Small intestine (tissue), 7 donors: ENCODE measurements at regions not wholly inside any gene's neighbourhood (a gene's known extent, or its start where the extent isn't known, plus 50 kb on each side); places are given as distances from the start of the nearest gene placed in this dataset.

Source experiments
- DNase-seq, 2 donors: peaks; one replicate each; pipeline versions ENCODE4 v3.0.0 to v3.0.0-alpha.2; 2013
- FAIRE-seq: peaks from 2 replicates; lab custom pipeline; 2012; peaks lifted over from hg19 to GRCh38; lab: Jason Lieb, UNC
- H3K27ac ChIP-seq, 3 donors: one replicate each; pipeline ENCODE4 v1.5.1; 2013; ENCODE audit warnings: low read length in 2 of 3, mild to moderate bottlenecking in 2 of 3, control low read depth in 1 of 3, inconsistent platforms in 1 of 3, low read depth in 1 of 3, moderate library complexity in 1 of 3
- H3K27me3 ChIP-seq, 3 donors: one replicate each; pipeline ENCODE4 v1.6.1; 2013; ENCODE audit warnings: low read length in 3 of 3, inconsistent platforms in 1 of 3; ENCODE audit not compliant: control insufficient read depth in 3 of 3, insufficient read depth in 3 of 3
- H3K36me3 ChIP-seq, 3 donors: one replicate each; pipeline ENCODE4 v1.6.1; 2013; ENCODE audit warnings: low read length in 3 of 3, inconsistent platforms in 1 of 3, low read depth in 1 of 3, mild to moderate bottlenecking in 1 of 3, moderate library complexity in 1 of 3; ENCODE audit not compliant: control insufficient read depth in 3 of 3, insufficient read depth in 2 of 3
- H3K4me1 ChIP-seq, 3 donors: one replicate each; pipeline ENCODE4 v1.6.1; 2013; ENCODE audit warnings: low read length in 2 of 3, inconsistent platforms in 1 of 3, low read depth in 1 of 3, mild to moderate bottlenecking in 1 of 3, moderate library complexity in 1 of 3; ENCODE audit not compliant: control insufficient read depth in 3 of 3, insufficient read depth in 2 of 3
- H3K4me3 ChIP-seq, 3 donors: one replicate each; pipeline ENCODE4 v1.5.1; 2013; ENCODE audit warnings: low read length in 3 of 3, control low read depth in 1 of 3, inconsistent platforms in 1 of 3, low read depth in 1 of 3, mild to moderate bottlenecking in 1 of 3, moderate library complexity in 1 of 3
- H3K9me3 ChIP-seq, 2 donors: one replicate each; pipeline ENCODE4 v1.6.1; 2013; ENCODE audit warnings: low read depth in 1 of 2, low read length in 1 of 2; ENCODE audit not compliant: control insufficient read depth in 2 of 2, insufficient read depth in 1 of 2
- WGBS, 3 donors: extraction: QIAGEN DNeasy Blood & Tissue Kit; methylation state at CpG; one replicate each; pipeline ENCODE4 v1.1.7; 2013; 5-methylcytosine and 5-hydroxymethylcytosine counted together
- donor health status: healthy with polysubstance abuse.
- donor health status: control.
- donor health status: control.
- donor health status: Bipolar disorder and iron deficiency.
- donor health status: healthy.

- FAIRE-seq (no peak), DNase-seq (no peak)
- Histone ChIP-seq H3K4me1 (no peaks in the 10 kb centered on the region), H3K27me3 (no peaks in the 10 kb centered on the region), H3K27ac (no peak overlapping the region), H3K36me3 (no peaks in the 10 kb centered on the region), H3K4me3 (no peak overlapping the region), H3K9me3 (no peaks in the 10 kb centered on the region)
- WGBS, 3 donors = 74 to 83% (median 74%) methylated on average over 2 of the region's 2 CpGs
These were observed 749.9 kb downstream of the HACE1 start for GRCh38 chr6:104109806-104110205.

- no peak overlapping the region for H3K27ac ChIP-seq
- H3K36me3 ChIP-seq = no peaks in the 10 kb centered on the region
- H3K9me3 ChIP-seq = no peaks in the 10 kb centered on the region
- no peaks in the 10 kb centered on the region for H3K27me3 ChIP-seq
- DNase-seq (no peak), FAIRE-seq (no peak)
- no peaks in the 10 kb centered on the region for H3K4me1 ChIP-seq
- no peak overlapping the region for H3K4me3 ChIP-seq
These were observed 751.1 kb downstream of the HACE1 start for GRCh38 chr6:104108634-104109033.

GRCh38 chr6:104095661-104096416 lies 763.9 kb downstream of the HACE1 start:
- no peaks in the 10 kb centered on the region for H3K9me3 ChIP-seq
- no peaks in the 10 kb centered on the region for H3K27me3 ChIP-seq
- DNase-seq (no peak), FAIRE-seq (no peak)
- H3K4me1 ChIP-seq = no peaks in the 10 kb centered on the region
- no peak overlapping the region for H3K27ac ChIP-seq
- no peak overlapping the region for H3K4me3 ChIP-seq
- no peaks in the 10 kb centered on the region for H3K36me3 ChIP-seq
- 86 to 90% (median 88%) methylated on average over 6 of the region's 6 CpGs for WGBS, 3 donors

- no peak overlapping the region for H3K27ac ChIP-seq
- H3K27me3 ChIP-seq = no peaks in the 10 kb centered on the region
- H3K4me1 ChIP-seq = no peaks in the 10 kb centered on the region
- DNase-seq (no peak), FAIRE-seq (no peak)
- no peaks in the 10 kb centered on the region for H3K36me3 ChIP-seq
- H3K9me3 ChIP-seq = peaks cover 0 to 10% of the 10 kb centered on the region in 2 donors
- no peak overlapping the region for H3K4me3 ChIP-seq
- 66 to 81% (median 70%) methylated on average over 1 of the region's 1 CpG for WGBS, 3 donors
These were observed 772.0 kb downstream of the HACE1 start for GRCh38 chr6:104087765-104088164.

GRCh38 chr6:104068281-104068680 lies 791.4 kb downstream of the HACE1 start:
- H3K27me3 ChIP-seq = no peaks in the 10 kb centered on the region
- FAIRE-seq (no peak), DNase-seq (no peak)
- 62 to 76% (median 65%) methylated on average over 2 of the region's 2 CpGs for WGBS, 3 donors
- H3K9me3 ChIP-seq = no peaks in the 10 kb centered on the region
- H3K4me1 ChIP-seq = no peaks in the 10 kb centered on the region
- H3K4me3 ChIP-seq = no peak overlapping the region
- no peaks in the 10 kb centered on the region for H3K36me3 ChIP-seq
- no peak overlapping the region for H3K27ac ChIP-seq

GRCh38 chr6:104064876-104065275 lies 794.8 kb downstream of the HACE1 start:
- DNase-seq = no peak
- Histone ChIP-seq H3K27me3 (no peaks in the 10 kb centered on the region), H3K27ac (no peak overlapping the region), H3K9me3 (no peaks in the 10 kb centered on the region), H3K4me3 (no peak overlapping the region), H3K36me3 (no peaks in the 10 kb centered on the region), H3K4me1 (no peaks in the 10 kb centered on the region)
- 80 to 95% (median 85%) methylated on average over 8 of the region's 8 CpGs for WGBS, 3 donors
- FAIRE-seq = no peak

GRCh38 chr6:104050455-104050854 lies 809.3 kb downstream of the HACE1 start:
- FAIRE-seq (no peak), DNase-seq (no peak)
- Histone ChIP-seq H3K9me3 (no peaks in the 10 kb centered on the region), H3K36me3 (no peaks in the 10 kb centered on the region), H3K27me3 (no peaks in the 10 kb centered on the region), H3K4me1 (no peaks in the 10 kb centered on the region), H3K4me3 (no peak overlapping the region), H3K27ac (no peak overlapping the region)
- 74 to 78% (median 77%) methylated on average over 2 of the region's 2 CpGs for WGBS, 3 donors

- Histone ChIP-seq H3K27ac (no peak overlapping the region), H3K36me3 (no peaks in the 10 kb centered on the region), H3K4me1 (no peaks in the 10 kb centered on the region), H3K4me3 (no peak overlapping the region), H3K27me3 (no peaks in the 10 kb centered on the region), H3K9me3 (no peaks in the 10 kb centered on the region)
- WGBS, 3 donors = 31 to 50% (median 38%) methylated on average over 2 of the region's 2 CpGs
- DNase-seq (no peak), FAIRE-seq (no peak)
These were observed 813.3 kb downstream of the HACE1 start for GRCh38 chr6:104046426-104046825.

- WGBS, 3 donors = 74 to 82% (median 81%) methylated on average over 1 of the region's 1 CpG
- Histone ChIP-seq H3K27ac (no peak overlapping the region), H3K36me3 (no peaks in the 10 kb centered on the region), H3K9me3 (no peaks in the 10 kb centered on the region), H3K4me1 (no peaks in the 10 kb centered on the region), H3K27me3 (no peaks in the 10 kb centered on the region), H3K4me3 (no peak overlapping the region)
- DNase-seq = no peak
- FAIRE-seq = no peak
These were observed 828.4 kb downstream of the HACE1 start for GRCh38 chr6:104031346-104031745.
